ENCODE measurements at regions not wholly inside any gene's neighbourhood (a gene's known extent, or its start where the extent isn't known, plus 50 kb on each side); places are given as distances from the start of the nearest gene placed in this dataset.

DNA sequence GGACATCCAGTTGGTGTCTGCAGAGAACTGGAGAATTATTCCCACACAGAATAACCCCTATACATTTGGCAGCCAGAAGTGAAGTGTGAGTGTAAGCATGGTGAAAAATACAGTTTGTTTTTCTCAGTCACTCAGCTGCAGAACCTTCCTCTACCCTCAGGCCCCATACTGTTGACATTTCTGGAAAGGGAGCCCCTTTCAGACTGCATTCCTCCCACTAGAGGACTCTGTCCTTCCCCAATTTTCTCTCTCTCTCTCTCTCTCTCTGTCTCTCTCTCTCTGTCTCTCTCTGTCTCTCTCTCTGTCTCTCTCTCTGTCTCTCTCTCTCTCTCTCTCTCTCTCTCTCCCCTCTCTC lies 86.8 kb upstream of the STEAP1B start:
- DNase-seq (ENCODE audit: low spot score), result no peak

GRCh38 chr7:22586101-22586785 lies 86.3 kb upstream of the STEAP1B start:
- DNase-seq (ENCODE audit: low spot score), result no peak

DNA sequence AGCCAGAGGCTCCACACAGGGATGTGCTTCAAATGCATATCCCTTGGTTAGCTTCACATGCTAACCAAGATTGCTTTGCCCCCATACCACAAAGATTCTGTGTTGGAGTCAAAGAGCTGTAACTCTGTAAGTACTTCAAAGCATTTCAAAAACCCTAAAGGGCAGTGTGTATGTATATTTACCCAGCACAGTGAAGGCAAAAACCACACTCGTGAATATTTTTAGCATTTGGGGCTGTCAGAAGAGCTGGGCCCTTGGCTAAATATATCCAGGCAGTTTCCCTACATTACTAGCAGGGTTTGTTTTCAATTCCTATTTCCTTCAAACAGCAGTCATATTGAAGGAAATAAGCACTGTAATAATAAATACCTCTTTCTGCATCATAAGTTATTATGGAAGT lies 84.2 kb upstream of the STEAP1B start:
- DNase-seq (ENCODE audit: low spot score), result no peak

- DNase-seq (ENCODE audit: low spot score), result no peak
Observed at GRCh38 chr7:22582863-22583622, 83.1 kb upstream of the STEAP1B start.

GRCh38 chr7:22581099-22581498 lies 81.1 kb upstream of the STEAP1B start:
- DNase-seq (ENCODE audit: low spot score), result no peak

DNA sequence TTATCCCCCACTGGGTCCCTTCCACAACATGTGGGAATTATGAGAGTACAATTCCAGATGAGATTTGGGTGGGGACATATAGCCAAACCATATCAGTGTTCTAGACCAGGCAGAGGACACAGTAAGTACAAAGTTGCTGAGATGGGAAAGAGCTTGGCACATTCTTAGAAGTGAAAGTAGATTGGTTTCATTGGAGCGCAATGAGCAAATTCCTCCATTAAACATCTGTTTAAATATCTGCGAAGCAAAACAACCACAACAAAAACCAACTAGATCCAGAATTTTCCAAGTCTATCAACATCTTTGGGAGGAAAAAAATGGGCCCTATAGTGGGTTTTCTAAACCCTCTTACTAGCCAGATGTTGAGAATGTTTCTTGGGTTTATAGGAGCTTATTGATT lies 80.0 kb upstream of the STEAP1B start:
- DNase-seq (ENCODE audit: low spot score), result no peak

- DNase-seq (ENCODE audit: low spot score), result no peak
Observed at GRCh38 chr7:22578007-22578733, 78.2 kb upstream of the STEAP1B start.

- peak; percentile 61 for DNase-seq (ENCODE audit: low spot score)
Observed at GRCh38 chr7:22577470-22578001, 77.5 kb upstream of the STEAP1B start.

GRCh38 chr7:22576612-22577469 lies 76.9 kb upstream of the STEAP1B start:
- DNase-seq (ENCODE audit: low spot score), result no peak

DNA sequence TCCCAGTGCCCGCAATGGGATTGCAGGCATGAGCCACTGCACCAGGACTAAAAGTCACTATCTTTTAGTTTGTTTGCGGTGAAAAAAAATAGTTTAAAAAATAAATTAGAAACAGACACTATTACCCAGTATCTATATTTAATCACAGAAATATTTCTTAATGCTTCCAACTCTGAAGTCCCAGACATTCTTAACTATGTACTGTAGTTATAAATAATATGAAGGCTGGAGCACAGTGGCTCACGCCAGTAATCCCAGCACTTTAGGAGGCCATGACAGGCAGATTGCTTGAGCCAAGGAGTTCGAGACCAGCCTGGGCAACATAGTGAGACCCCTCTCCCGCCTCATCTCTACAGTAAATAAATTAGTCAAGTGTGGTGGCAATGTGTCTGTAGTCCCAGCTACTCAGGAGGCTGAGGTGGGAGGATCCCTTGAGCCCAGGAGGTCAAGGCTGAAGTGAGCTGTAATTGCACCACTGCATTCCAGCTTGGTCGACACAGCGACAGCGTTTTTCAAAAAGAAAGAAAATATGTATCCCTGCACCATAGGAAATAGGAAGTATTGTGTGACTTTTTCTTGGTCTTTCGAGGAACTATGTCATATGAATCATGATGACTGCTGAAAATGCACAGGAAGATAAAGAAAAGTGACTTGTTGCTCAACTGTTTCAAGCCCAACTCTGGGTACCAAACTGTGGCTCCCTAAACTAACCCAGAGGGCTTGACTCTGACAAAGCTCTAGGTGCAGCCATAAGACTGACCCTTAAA lies 74.9 kb upstream of the STEAP1B start:
- no peak for DNase-seq (ENCODE audit: low spot score)

- DNase-seq (ENCODE audit: low spot score), result no peak
Observed at GRCh38 chr7:22572937-22573336, 72.9 kb upstream of the STEAP1B start.

DNA sequence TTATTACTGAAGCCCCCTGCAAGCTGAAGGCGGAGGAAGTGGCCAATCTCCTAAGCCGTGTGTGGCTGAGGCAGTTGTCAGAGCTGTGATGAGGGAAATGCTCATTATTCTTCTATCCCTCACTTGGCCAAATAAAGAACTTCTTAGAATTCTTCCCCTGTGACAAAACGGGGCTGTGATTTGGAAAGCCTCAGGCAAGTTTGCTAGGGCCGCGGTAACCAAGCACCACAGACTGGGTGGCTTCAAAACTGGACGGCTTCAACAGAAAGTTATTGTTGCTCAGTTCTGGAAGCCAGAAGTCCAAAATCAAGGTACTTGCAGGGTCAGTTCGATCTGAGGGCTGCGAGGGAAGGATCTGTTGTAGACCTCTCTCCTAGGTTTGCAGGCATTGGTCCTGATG lies 72.3 kb upstream of the STEAP1B start:
- DNase-seq (ENCODE audit: low spot score), result no peak

GRCh38 chr7:22571766-22572165 lies 71.8 kb upstream of the STEAP1B start:
- DNase-seq (ENCODE audit: low spot score), result peak; percentile 50

- DNase-seq (ENCODE audit: low spot score), result peak; percentile 69
Observed at GRCh38 chr7:22569586-22570321, 69.8 kb upstream of the STEAP1B start.

- DNase-seq (ENCODE audit: low spot score), result no peak
Observed at GRCh38 chr7:22566592-22566991, 66.6 kb upstream of the STEAP1B start.

DNA sequence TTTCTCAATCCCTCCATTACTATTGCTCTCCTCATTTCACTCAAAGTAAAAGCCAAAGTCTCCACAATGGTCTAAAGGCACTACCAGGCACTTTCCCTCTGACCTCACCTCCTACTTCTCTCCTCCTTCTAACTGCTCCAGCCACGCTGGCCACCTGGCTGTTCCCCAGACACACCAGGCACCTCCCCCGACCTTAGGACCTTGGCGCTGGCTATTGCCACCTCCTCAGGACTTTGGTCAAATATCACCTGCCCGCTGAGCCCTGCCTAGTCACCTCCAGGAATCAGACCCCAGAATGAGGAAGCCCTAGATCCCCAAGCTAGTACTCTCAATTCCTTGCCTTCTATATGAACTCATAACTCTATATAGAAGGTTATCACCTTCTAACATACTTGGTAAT lies 66.2 kb upstream of the STEAP1B start:
- DNase-seq (ENCODE audit: low spot score), result no peak

DNA sequence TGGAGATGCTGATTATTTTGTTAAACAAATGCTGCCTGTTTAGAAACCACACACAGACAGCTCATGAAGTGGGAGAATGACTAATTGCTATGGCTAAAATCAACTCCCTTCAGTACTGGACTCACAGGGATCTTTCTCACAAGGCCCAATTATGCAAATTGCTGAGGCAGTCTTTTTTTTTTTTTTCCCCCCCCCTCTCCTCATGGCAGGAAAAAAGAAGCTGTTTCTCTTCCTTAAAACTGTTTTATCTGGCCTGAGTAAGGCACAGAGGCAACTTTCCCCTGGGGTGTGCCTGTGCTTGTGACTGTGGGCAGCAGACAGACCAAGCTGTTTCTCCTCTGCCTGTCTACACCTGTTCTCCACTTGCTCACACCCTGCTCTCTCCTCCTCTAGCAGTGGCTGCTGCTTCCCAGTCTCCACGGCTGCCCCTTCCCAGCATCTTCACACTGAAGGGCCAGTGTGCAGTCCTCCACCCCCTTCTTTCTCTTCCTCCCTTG lies 65.4 kb upstream of the STEAP1B start:
- peak; percentile 51 for DNase-seq (ENCODE audit: low spot score)

DNA sequence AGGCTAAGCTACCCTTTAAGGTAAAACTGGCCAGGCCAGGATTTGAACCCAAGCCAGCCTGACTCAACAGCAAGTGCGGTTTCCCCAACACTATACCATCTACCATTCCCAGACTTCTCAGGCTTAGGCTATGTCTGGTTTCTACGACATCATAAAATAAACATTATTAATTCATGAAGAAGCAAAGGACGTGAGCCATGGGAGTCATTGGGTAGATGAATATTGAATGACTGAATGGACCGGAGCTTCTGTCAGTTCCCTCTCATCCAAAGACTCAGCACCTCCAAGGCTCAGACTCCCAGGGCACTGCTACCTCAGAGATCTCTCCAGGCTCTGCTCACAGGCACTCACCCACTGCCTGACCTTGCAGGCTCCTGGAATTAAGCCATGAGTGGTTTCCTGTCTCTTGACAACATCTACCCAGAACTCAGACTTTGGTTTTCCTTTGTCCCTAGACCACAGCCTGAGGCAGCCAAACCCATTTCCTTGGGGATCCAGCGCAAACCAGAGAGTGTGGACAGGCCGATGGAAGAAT lies 64.6 kb upstream of the STEAP1B start:
- peak; percentile 60 for DNase-seq (ENCODE audit: low spot score)

- no peak for DNase-seq (ENCODE audit: low spot score)
Observed at GRCh38 chr7:22563621-22564241, 63.7 kb upstream of the STEAP1B start.
